OCI-LY7 (cell line): ENCODE measurements at regions not wholly inside any gene's neighbourhood (a gene's known extent, or its start where the extent isn't known, plus 50 kb on each side); places are given as distances from the start of the nearest gene placed in this dataset.

Experiments used
- BruUV-seq: library from RNA; stranded (reverse); fragments of 400-500 nt; replicated peaks from 2 replicates; lab custom pipeline; 2021; lab: Mats Ljungman, UMichigan
- CTCF ChIA-PET: fragments of 300-600 bp; sonication (Branson Sonifier 250); formaldehyde crosslinking; loops from one replicate; lab custom pipeline; 2022; ENCODE audit warnings: antibody characterized with exemption; ENCODE audit not compliant: unreplicated experiment; lab: Charles Lee
- POLR2A ChIA-PET: fragments of 300-600 bp; sonication (Branson Sonifier 250); formaldehyde crosslinking; loops from one replicate; lab custom pipeline; 2022; ENCODE audit warnings: antibody characterized with exemption; lab: Charles Lee
- DNase-seq: peaks from one replicate; pipeline ENCODE4 v3.0.0-alpha.2; 2015; ENCODE audit warnings: low spot score
- H2AFZ ChIP-seq: fragments of 200-600 bp; sonication (generic), shearing (Covaris generic); 2 replicates; pipeline ENCODE4 v1.6.1; 2014; ENCODE audit warnings: mild to moderate bottlenecking, antibody characterized with exemption, low read length, moderate library complexity
- H3K27ac ChIP-seq: fragments of 200-600 bp; sonication (generic); 2 replicates; pipeline ENCODE4 v1.5.1; 2014; ENCODE audit warnings: mixed run types, low read depth, mild to moderate bottlenecking, moderate library complexity, low read length, inconsistent platforms; ENCODE audit not compliant: poor library complexity, severe bottlenecking
- H3K36me3 ChIP-seq: fragments of 200-600 bp; sonication (generic); 2 replicates; pipeline ENCODE4 v1.6.1; 2014; ENCODE audit warnings: mild to moderate bottlenecking, antibody characterized with exemption, low read length, moderate library complexity, mixed read lengths; ENCODE audit not compliant: insufficient read depth
- H3K4me1 ChIP-seq: fragments of 200-600 bp; sonication (generic); 2 replicates; pipeline ENCODE4 v1.5.1; 2014; ENCODE audit warnings: mild to moderate bottlenecking, low read length; ENCODE audit not compliant: insufficient read depth, poor library complexity, severe bottlenecking
- H3K4me2 ChIP-seq: fragments of 200-600 bp; sonication (generic); 2 replicates; pipeline ENCODE4 v1.6.1; 2014; ENCODE audit warnings: mild to moderate bottlenecking, low read length
- H3K4me3 ChIP-seq: fragments of 200-600 bp; sonication (generic); 2 replicates; pipeline ENCODE4 v1.5.1; 2014; ENCODE audit warnings: mild to moderate bottlenecking, low read depth, low read length; ENCODE audit not compliant: poor library complexity, severe bottlenecking
- H3K79me2 ChIP-seq: fragments of 200-600 bp; sonication (generic); 2 replicates; pipeline ENCODE4 v1.6.1; 2016; ENCODE audit warnings: low read depth, mild to moderate bottlenecking, low read length, moderate library complexity, mixed read lengths; ENCODE audit not compliant: insufficient read depth
- H3K9me2 ChIP-seq: fragments of 200-600 bp; sonication (generic); 2 replicates; pipeline ENCODE4 v1.6.1; 2016; ENCODE audit warnings: mild to moderate bottlenecking, low read length, mixed read lengths; ENCODE audit not compliant: insufficient read depth
- H3K9me3 ChIP-seq: fragments of 200-600 bp; sonication (generic); 2 replicates; pipeline ENCODE4 v1.6.1; 2014; ENCODE audit warnings: mild to moderate bottlenecking, mixed run types, low read length, mixed read lengths
- H4K20me1 ChIP-seq: fragments of 200-600 bp; sonication (generic); 2 replicates; pipeline ENCODE4 v1.6.1; 2014; ENCODE audit warnings: mild to moderate bottlenecking, antibody characterized with exemption, low read length, moderate library complexity, mixed read lengths; ENCODE audit not compliant: insufficient read depth
- CTCF ChIP-seq: fragments of 200-600 bp; sonication (generic); conservative IDR thresholded peaks from 2 replicates; pipeline ENCODE4 v1.5.1; 2014; ENCODE audit warnings: mild to moderate bottlenecking, antibody characterized with exemption, low read length, moderate library complexity, mixed read lengths
- EZH2phosphoT487 ChIP-seq: fragments of 200-600 bp; sonication (generic); IDR thresholded peaks from 2 replicates; pipeline ENCODE4 v1.6.1; 2018; ENCODE audit warnings: low read depth, borderline replicate concordance, mild to moderate bottlenecking, mixed run types, antibody characterized with exemption, low read length, moderate library complexity, mixed read lengths
- intact Hi-C: fragments of 100-400 bp; cut with micrococcal nuclease; formaldehyde crosslinking; loops from one replicate; pipeline ENCODE4 v1.10.0; 2022; ENCODE audit not compliant: unreplicated experiment

- Histone ChIP-seq H3K4me3 (no peak overlapping the region), H2AFZ (no peak overlapping the region), H3K27ac (no peak overlapping the region), H3K9me3 (no peaks in the 10 kb centered on the region; the same call in 1 of the 2 replicates), H3K4me1 (no peaks in the 10 kb centered on the region), H3K79me2 (no peaks in the 10 kb centered on the region), H3K36me3 (peaks cover 88% of the 10 kb centered on the region), H3K4me2 (no peak overlapping the region), H4K20me1 (no peaks in the 10 kb centered on the region), H3K9me2 (no peaks in the 10 kb centered on the region)
- no peak for DNase-seq
- ChIA-PET POLR2A (no interaction called here), CTCF (no interaction called here)
- no TSS peak for BruUV-seq
- intact Hi-C loops: loop anchor here (10.0 kb wide), 1 partner anchor 346 kb away; no protein-coding TSS in a partner anchor
- TF ChIP-seq EZH2phosphoT487 (no peak), CTCF (no peak)
Observed at GRCh38 chr7:35900651-35901050, 99.8 kb downstream of the SEPTIN7 start.

GRCh38 chr7:35905555-35905954, 104.7 kb downstream of the SEPTIN7 start:
- Histone ChIP-seq H3K4me2 (no peak overlapping the region), H3K36me3 (peaks cover 57% of the 10 kb centered on the region), H3K4me3 (no peak overlapping the region), H3K9me3 (no peaks in the 10 kb centered on the region), H2AFZ (no peak overlapping the region), H3K4me1 (peaks cover 3% of the 10 kb centered on the region), H3K9me2 (no peaks in the 10 kb centered on the region), H3K27ac (no peak overlapping the region), H4K20me1 (no peaks in the 10 kb centered on the region), H3K79me2 (no peaks in the 10 kb centered on the region)
- DNase-seq: no peak
- no TSS peak for BruUV-seq
- intact Hi-C loops: loop anchor here (5.0 to 10.0 kb wide), 3 partner anchors 103 to 351 kb away; partner anchors contain the start of gene SEPTIN7
- CTCF ChIA-PET: no interaction called here
- POLR2A ChIA-PET: no interaction called here
- TF ChIP-seq CTCF (no peak), EZH2phosphoT487 (no peak)

GRCh38 chr7:35906191-35906908, 105.5 kb downstream of the SEPTIN7 start:
- Histone ChIP-seq H4K20me1 (no peaks in the 10 kb centered on the region), H3K9me2 (no peaks in the 10 kb centered on the region), H3K36me3 (peaks cover 49% of the 10 kb centered on the region), H3K4me1 (peaks cover 3% of the 10 kb centered on the region), H3K4me2 (no peak overlapping the region), H3K27ac (no peak overlapping the region), H3K79me2 (no peaks in the 10 kb centered on the region), H2AFZ (no peak overlapping the region), H3K4me3 (no peak overlapping the region), H3K9me3 (no peaks in the 10 kb centered on the region)
- TF ChIP-seq CTCF: peak; percentile 97
- TF ChIP-seq EZH2phosphoT487: no peak
- ChIA-PET CTCF (interaction anchor here (0.8 to 1.3 kb wide), 3 partner anchors 106 to 283 kb away, joined by 3 to 7 read pairs (median 4); no protein-coding TSS in a partner anchor), POLR2A (interaction anchor here (0.8 to 1.8 kb wide), 6 partner anchors 22 to 196 kb away, joined by 3 to 8 read pairs (median 4); no protein-coding TSS in a partner anchor)
- DNase-seq: peak; percentile 82
- intact Hi-C loops: loop anchor here (1.0 to 10.0 kb wide), 4 partner anchors 104 to 352 kb away; partner anchors contain the start of gene SEPTIN7
- BruUV-seq: no TSS peak
